ENCODE measurements at regions not wholly inside any gene's neighbourhood (a gene's known extent, or its start where the extent isn't known, plus 50 kb on each side); places are given as distances from the start of the nearest gene placed in this dataset.
"Not testable (repeated sequence)": the region's sequence is repeated elsewhere in the genome, so short reads cannot be mapped to it uniquely, and the experiment has no call there.

- peak; percentile 32 for DNase-seq
These were observed 101.8 kb upstream of the EIF5 start for GRCh38 chr14:103232031-103232808.

GRCh38 chr14:103232831-103233319 lies 101.2 kb upstream of the EIF5 start:
- DNase-seq, result peak; percentile 32

GRCh38 chr14:103233328-103233727 lies 100.7 kb upstream of the EIF5 start:
- no peak for DNase-seq

GRCh38 chr14:103234826-103235225 lies 99.2 kb upstream of the EIF5 start:
- not testable (repeated sequence) for DNase-seq

GRCh38 chr14:103235506-103235905 lies 98.5 kb upstream of the EIF5 start:
- not testable (repeated sequence) for DNase-seq

- no peak for DNase-seq
These were observed 94.3 kb upstream of the EIF5 start for GRCh38 chr14:103239751-103240150.

GRCh38 chr14:103241531-103241930 lies 92.5 kb upstream of the EIF5 start:
- no peak for DNase-seq

- DNase-seq, result peak; percentile 20
These were observed 90.0 kb upstream of the EIF5 start for GRCh38 chr14:103243764-103244737.

GRCh38 chr14:103245624-103246031 lies 88.4 kb upstream of the EIF5 start:
- DNase-seq, result not testable (repeated sequence)

GRCh38 chr14:103246070-103246469 lies 88.0 kb upstream of the EIF5 start:
- DNase-seq, result no peak

GRCh38 chr14:103247169-103247606 lies 86.8 kb upstream of the EIF5 start:
- no peak for DNase-seq

- no peak for DNase-seq
These were observed 83.9 kb upstream of the EIF5 start for GRCh38 chr14:103250181-103250580.

GRCh38 chr14:103250874-103251273 lies 83.2 kb upstream of the EIF5 start:
- no peak for DNase-seq

- DNase-seq, result no peak
These were observed 78.5 kb upstream of the EIF5 start for GRCh38 chr14:103255555-103255954.

GRCh38 chr14:103256406-103256805 lies 77.6 kb upstream of the EIF5 start:
- no peak for DNase-seq

GRCh38 chr14:103257211-103257962 lies 76.7 kb upstream of the EIF5 start:
- peak; percentile 7 for DNase-seq

GRCh38 chr14:103258211-103258610 lies 75.8 kb upstream of the EIF5 start:
- DNase-seq, result no peak

GRCh38 chr14:103259184-103259583 lies 74.9 kb upstream of the EIF5 start:
- DNase-seq, result no peak

GRCh38 chr14:103259801-103260628 lies 74.0 kb upstream of the EIF5 start:
- DNase-seq, result no peak

GRCh38 chr14:103260629-103261124 lies 73.4 kb upstream of the EIF5 start:
- DNase-seq, result peak; percentile 51

GRCh38 chr14:103267226-103267910 lies 66.7 kb upstream of the EIF5 start:
- DNase-seq, result no peak

Measured in NCI-H1105 treated with DMSO at 0.1 percent for 48 hours (cell line).